Endodermal cell (in vitro differentiated cells): ENCODE measurements at regions not wholly inside any gene's neighbourhood (a gene's known extent, or its start where the extent isn't known, plus 50 kb on each side); places are given as distances from the start of the nearest gene placed in this dataset.

Experiments used
- DNase-seq: peaks from one replicate; pipeline ENCODE4 v3.0.0-alpha.2; 2017
- H3K27ac ChIP-seq: 2 replicates; pipeline ENCODE4 v1.5.1; 2013; ENCODE audit warnings: mild to moderate bottlenecking, low read depth, low read length, moderate library complexity
- H3K27me3 ChIP-seq: 2 replicates; pipeline ENCODE4 v1.6.1; 2013; ENCODE audit warnings: mild to moderate bottlenecking, low read length, moderate library complexity; ENCODE audit not compliant: insufficient read depth, control insufficient read depth, poor library complexity, severe bottlenecking
- H3K36me3 ChIP-seq: 2 replicates; pipeline ENCODE4 v1.7.0; 2013; ENCODE audit warnings: mild to moderate bottlenecking, low read length, moderate library complexity; ENCODE audit not compliant: control insufficient read depth, insufficient read depth
- H3K4me1 ChIP-seq: one replicate; pipeline ENCODE4 v1.7.0; 2013; ENCODE audit warnings: low read length; ENCODE audit not compliant: control insufficient read depth, insufficient read depth
- H3K4me3 ChIP-seq: 2 replicates; pipeline ENCODE4 v1.5.1; 2013; ENCODE audit warnings: mild to moderate bottlenecking, low read length, moderate library complexity
- H3K9ac ChIP-seq: 2 replicates; pipeline ENCODE4 v1.6.1; 2013; ENCODE audit warnings: mild to moderate bottlenecking, low read length, moderate library complexity; ENCODE audit not compliant: poor library complexity, severe bottlenecking; ENCODE audit errors: extremely low read depth
- H3K9me3 ChIP-seq: 2 replicates; pipeline ENCODE4 v1.6.1; 2013; ENCODE audit warnings: mild to moderate bottlenecking, low read length, moderate library complexity; ENCODE audit not compliant: control insufficient read depth
- H3K27ac Mint-ChIP-seq: 2 replicates; pipeline ENCODE4 v1.8.0; 2020; ENCODE audit warnings: mixed read lengths
- H3K27me3 Mint-ChIP-seq: 2 replicates; pipeline ENCODE4 v1.8.0; 2021; ENCODE audit warnings: mild to moderate bottlenecking, mixed read lengths; ENCODE audit not compliant: insufficient read depth
- H3K36me3 Mint-ChIP-seq: 2 replicates; pipeline ENCODE4 v1.8.0; 2020; ENCODE audit warnings: low read depth, mixed read lengths
- H3K4me1 Mint-ChIP-seq: 2 replicates; pipeline ENCODE4 v1.8.0; 2020; ENCODE audit warnings: mixed read lengths
- H3K4me3 Mint-ChIP-seq: 2 replicates; pipeline ENCODE4 v1.8.0; 2020; ENCODE audit warnings: mild to moderate bottlenecking, moderate library complexity, mixed read lengths
- H3K9me3 Mint-ChIP-seq: 2 replicates; pipeline ENCODE4 v1.8.0; 2020; ENCODE audit warnings: mild to moderate bottlenecking, mixed read lengths
- CTCF ChIP-seq: fragments of 200-600 bp; sonication (generic); conservative IDR thresholded peaks from 2 replicates; pipeline ENCODE4 v1.5.0; 2021; ENCODE audit warnings: antibody characterized with exemption, mild to moderate bottlenecking
- WGBS, 2 experiments: methylation state at CpG; one replicate each; pipeline versions ENCODE4 v1.1.5 to v1.1.7; 2013; ENCODE audit warnings: missing lambda C conversion rate in 2 of 2, mixed read lengths in 1 of 2; ENCODE audit not compliant: insufficient coverage in 1 of 2, insufficient read length in 1 of 2; 5-methylcytosine and 5-hydroxymethylcytosine counted together

GRCh38 chr5:102077920-102078319 is 218.2 kb downstream of the SLCO4C1 start:
- peaks cover 4% of the 10 kb centered on the region for H3K4me1 Mint-ChIP-seq

GRCh38 chr5:102069974-102070373 is 226.1 kb downstream of the SLCO4C1 start:
- H3K9me3 ChIP-seq = no peaks in the 10 kb centered on the region
- 98% methylated on average over 3 of the region's 3 CpGs; no CpG with 5 or more reads in 1 of the 2 experiments for WGBS, 2 experiments
- no peak for DNase-seq
- no peak for TF ChIP-seq CTCF
- Mint-ChIP-seq H3K9me3 (no peaks in the 10 kb centered on the region), H3K27ac (no peak overlapping the region), H3K36me3 (no peaks in the 10 kb centered on the region), H3K4me1 (peaks cover 18% of the 10 kb centered on the region), H3K4me3 (no peak overlapping the region), H3K27me3 (no peaks in the 10 kb centered on the region)
- no peak overlapping the region for H3K27ac ChIP-seq
- no peaks in the 10 kb centered on the region for H3K36me3 ChIP-seq
- H3K4me1 ChIP-seq = peaks cover 7% of the 10 kb centered on the region
- no peak overlapping the region for H3K4me3 ChIP-seq
- no peak overlapping the region for H3K9ac ChIP-seq
- peaks cover 14% of the 10 kb centered on the region for H3K27me3 ChIP-seq

More at GRCh38 chr5:102077920-102078319, 218.2 kb downstream of the SLCO4C1 start:
- no peak overlapping the region for H3K9ac ChIP-seq
- no peak overlapping the region for H3K27ac ChIP-seq
- no peak overlapping the region for H3K4me3 ChIP-seq
- no peak for TF ChIP-seq CTCF
- no peaks in the 10 kb centered on the region for H3K9me3 ChIP-seq
- Mint-ChIP-seq H3K36me3 (peaks cover 3% of the 10 kb centered on the region), H3K27me3 (no peaks in the 10 kb centered on the region), H3K9me3 (peaks cover 10% of the 10 kb centered on the region), H3K27ac (no peak overlapping the region), H3K4me3 (no peak overlapping the region)
- no peaks in the 10 kb centered on the region for H3K36me3 ChIP-seq
- H3K27me3 ChIP-seq = peaks cover 7% of the 10 kb centered on the region
- no peaks in the 10 kb centered on the region for H3K4me1 ChIP-seq
- 86 to 97% methylated on average over 2 to 5 of the region's 5 CpGs for WGBS, 2 experiments
- DNase-seq = no peak

- H3K36me3 ChIP-seq = no peaks in the 10 kb centered on the region
- no peaks in the 10 kb centered on the region for H3K27me3 Mint-ChIP-seq
- H3K4me1 Mint-ChIP-seq = peaks cover 18% of the 10 kb centered on the region
- H3K27ac Mint-ChIP-seq = no peak overlapping the region
- H3K27ac ChIP-seq = no peak overlapping the region
- no peaks in the 10 kb centered on the region for H3K9me3 Mint-ChIP-seq
- no peak for DNase-seq
- no peak for TF ChIP-seq CTCF
- no peak overlapping the region for H3K4me3 ChIP-seq
- no peaks in the 10 kb centered on the region for H3K9me3 ChIP-seq
- WGBS, 2 experiments = 49 to 80% methylated on average over 1 to 3 of the region's 3 CpGs
- peaks cover 12% of the 10 kb centered on the region for H3K27me3 ChIP-seq
- H3K4me1 ChIP-seq = peaks cover 7% of the 10 kb centered on the region
- no peak overlapping the region for H3K9ac ChIP-seq
- H3K4me3 Mint-ChIP-seq = no peak overlapping the region
- no peaks in the 10 kb centered on the region for H3K36me3 Mint-ChIP-seq
Measured at GRCh38 chr5:102068870-102069269, 227.2 kb downstream of the SLCO4C1 start.
